Endothelial cell of hepatic sinusoid (primary cell): ENCODE measurements at regions not wholly inside any gene's neighbourhood (a gene's known extent, or its start where the extent isn't known, plus 50 kb on each side); places are given as distances from the start of the nearest gene placed in this dataset.

ENCODE experiments used
- in situ Hi-C: cut with HindIII; loops from 2 replicates; pipeline ENCODE4 v1.10.0; 2017; ENCODE audit warnings: low sequenced_read_pairs

DNA sequence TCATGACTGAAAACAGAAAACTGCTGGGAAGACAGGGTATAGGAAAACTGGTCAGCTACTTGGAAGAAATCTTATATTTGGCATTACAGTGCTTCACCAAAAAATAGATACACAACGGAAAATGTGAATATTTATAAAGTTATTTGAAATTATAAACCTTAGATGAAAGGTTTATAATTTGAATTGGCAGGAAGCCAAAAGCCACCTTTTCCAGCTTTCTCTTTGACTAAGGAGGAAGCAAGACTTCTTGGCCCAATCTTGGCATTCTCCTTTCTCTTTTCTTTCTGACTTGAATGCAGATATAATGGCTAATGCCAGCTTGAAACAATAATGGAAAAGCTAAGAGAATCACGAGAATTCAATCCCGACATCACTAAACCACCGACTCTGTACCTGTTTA, 196.5 kb upstream of the PIK3C3 start:
- in situ Hi-C loops = no loop called here

- in situ Hi-C loops = no loop called here
These were observed 198.9 kb upstream of the PIK3C3 start for GRCh38 chr18:41756141-41756540.

- in situ Hi-C loops = no loop called here
These were observed 200.7 kb upstream of the PIK3C3 start for GRCh38 chr18:41754332-41754731.

DNA sequence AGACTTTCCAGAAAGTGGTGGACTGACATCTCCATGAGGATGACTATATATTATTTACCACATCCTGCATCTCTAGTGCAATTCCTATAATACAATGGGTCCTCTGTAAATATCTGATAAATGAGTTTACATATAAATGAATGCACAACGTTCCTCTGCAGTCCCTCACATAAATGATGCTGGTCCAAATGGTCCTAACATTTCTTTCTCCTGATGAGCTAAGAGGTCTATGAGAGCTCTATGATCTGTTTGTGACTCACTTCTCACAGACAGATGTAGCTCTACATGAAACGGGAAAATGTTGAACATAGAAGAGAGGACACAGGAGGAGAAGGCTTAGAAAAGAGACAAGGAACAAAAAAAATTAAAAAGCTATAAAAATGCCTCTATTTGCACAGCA, 201.2 kb upstream of the PIK3C3 start:
- in situ Hi-C loops = no loop called here

DNA sequence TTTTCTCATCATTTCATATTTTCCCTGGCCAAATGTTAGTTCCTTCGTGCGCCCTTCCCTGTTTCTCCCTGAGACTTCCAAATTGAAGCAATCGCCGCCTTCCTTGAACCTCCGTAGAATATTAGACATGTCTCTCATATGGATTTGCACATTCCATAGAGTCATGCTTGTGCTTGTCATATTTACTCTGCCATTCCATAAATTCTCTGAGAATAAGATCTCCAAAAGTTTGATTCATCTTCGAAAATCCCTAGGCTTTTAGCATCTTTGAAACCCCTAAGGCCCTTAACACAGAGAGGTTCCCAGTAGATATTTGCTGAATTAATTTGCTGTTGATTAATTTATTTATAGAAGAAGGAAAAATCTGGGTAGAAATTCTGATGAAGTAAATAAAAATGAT, 202.2 kb upstream of the PIK3C3 start:
- in situ Hi-C loops = no loop called here

- in situ Hi-C loops = no loop called here
These were observed 203.4 kb upstream of the PIK3C3 start for GRCh38 chr18:41751652-41752051.

GRCh38 chr18:41751161-41751560, 203.9 kb upstream of the PIK3C3 start:
- in situ Hi-C loops = no loop called here

DNA sequence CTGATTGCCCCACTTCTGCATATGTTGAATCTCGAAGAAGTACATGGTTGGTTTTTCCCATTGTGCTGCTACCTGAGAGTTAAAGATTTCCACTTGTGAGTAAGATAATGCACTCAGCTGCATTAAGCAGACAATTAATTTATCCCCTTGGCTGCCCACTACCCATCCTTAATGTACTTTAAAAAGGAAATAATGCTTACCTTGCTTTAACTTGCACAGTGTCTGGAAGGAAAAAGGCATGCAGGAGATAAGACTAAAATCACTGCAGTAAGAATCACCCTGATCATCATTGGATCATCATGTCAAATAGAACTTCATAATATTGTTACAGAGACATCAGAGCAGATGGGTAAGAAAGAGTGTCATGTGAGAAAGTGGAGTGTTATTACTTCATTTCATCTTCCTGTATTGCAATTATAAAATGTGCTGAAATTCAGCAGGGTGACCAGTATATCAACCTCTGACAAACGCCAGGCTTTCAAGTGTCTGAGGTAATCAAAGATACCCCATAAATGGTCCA, 207.3 kb upstream of the PIK3C3 start:
- in situ Hi-C loops = no loop called here

- in situ Hi-C loops = no loop called here
These were observed 209.6 kb upstream of the PIK3C3 start for GRCh38 chr18:41745166-41746049.

DNA sequence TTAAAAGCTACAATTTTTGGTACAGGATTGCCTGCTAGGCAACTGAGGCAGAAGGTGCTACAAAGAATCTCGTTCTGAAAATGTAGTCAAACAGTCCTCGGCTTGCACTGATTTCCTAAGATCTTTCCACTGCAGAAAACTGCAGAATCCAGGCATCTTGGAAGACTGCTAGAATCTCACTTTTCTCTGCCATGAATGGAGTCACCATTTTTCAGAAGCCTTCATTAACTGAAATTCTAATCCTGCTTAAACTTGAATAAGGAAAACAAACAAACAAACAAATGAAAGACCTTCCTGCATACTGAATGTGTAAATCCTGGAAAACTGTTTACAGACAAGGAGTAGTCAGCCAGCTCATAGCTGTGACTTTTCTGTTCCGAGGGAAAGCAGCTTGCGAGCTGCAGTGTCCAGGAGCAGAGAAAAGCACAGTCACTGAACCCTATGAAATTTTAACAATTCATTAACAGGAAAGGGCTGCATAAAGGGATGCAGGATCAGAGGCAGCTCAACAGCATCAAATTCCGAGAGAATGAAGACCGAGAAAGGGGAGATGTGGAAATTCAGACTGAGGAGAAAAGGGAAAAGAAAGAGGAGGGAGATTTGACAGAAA, 210.5 kb upstream of the PIK3C3 start:
- in situ Hi-C loops = no loop called here

- in situ Hi-C loops = no loop called here
These were observed 217.8 kb upstream of the PIK3C3 start for GRCh38 chr18:41737218-41737617.

DNA sequence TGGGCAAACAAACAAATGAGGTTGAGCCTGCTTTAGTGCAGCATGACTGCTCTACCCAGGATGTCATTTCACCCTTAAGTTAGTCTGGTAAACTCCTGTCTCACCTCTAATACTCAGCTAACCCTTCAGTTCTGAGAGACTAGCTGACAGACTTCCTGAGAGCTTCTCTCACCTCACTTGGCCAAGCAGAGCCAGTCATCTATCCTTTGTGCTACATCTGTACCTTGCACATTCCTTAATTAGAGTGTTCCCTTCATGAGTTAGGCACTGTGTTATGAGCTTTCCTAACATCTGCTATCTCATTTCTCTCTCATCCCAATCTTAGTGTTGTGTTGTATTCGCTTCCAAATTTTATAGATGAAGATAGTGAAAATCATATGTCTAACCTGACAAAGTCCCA, 220.1 kb upstream of the PIK3C3 start:
- in situ Hi-C loops = no loop called here

DNA sequence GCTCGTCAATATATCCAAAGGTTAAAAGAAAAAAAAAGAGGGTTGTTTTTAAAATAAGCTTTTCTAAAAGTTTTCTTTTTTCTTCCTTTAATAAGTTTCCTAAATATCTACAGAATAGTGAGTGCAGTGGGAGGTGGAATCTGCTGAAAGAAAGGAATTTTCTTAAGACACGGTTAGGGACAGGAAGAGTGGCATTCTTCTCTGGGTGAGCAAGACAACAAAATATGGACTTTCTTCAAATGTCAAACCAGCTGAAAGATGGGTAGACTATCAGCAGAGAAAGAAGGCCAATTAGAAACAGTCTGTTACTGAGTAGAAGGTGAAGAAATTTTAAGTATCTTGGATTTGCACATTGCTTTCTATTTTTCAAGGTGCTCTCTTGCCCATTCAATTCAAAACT, 222.7 kb upstream of the PIK3C3 start:
- in situ Hi-C loops = no loop called here

- in situ Hi-C loops = no loop called here
These were observed 223.2 kb upstream of the PIK3C3 start for GRCh38 chr18:41731884-41732283.

DNA sequence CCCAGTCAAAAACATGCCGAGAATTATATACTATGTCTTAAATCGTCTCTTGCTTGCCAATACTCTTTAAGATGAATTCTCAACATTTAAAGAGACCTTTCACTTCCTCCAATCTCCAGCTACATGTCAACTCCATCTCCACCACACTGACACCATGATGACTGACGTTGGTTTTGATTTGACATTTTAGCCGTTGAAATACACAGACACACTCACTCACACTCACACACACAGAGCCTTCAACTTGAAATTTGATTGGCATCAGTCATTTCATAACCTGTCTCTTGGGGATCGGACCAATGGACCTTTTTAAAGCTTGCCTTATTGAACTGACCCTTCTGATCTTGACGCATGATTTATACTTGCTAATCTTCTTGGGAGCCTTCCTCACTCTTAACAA, 230.8 kb upstream of the PIK3C3 start:
- in situ Hi-C loops = no loop called here

DNA sequence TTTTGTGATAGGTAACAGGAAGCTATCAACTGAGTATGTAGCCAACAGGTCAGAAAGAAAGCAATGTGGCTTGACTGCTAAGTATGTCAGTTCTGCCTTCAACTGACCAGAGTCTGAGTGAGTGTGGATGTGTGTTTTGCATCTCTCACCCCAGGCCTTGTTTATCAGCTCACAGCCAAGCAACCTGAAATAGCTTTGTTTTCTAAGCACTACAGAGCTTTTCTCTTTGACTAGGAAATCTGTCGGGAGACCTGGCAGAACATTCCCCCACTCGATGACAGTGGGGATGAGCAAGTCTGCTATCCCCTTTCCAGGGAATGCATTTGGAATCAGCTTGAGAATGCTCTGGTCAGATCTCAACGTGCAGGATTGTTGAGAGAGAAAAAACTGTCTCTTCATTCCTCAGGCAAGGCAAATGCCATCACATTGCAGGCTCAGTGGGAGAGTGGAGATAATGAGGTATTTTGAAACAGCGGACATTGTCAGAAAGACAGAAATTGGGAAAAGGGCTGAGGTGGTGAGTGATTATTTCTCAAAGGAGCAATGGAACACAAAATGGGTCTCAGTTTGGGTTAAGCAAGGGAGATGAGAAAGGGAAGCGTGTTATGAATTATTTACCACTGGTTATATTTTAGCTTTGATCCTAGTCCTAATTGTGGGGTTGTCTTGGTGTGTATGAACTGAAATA, 233.8 kb upstream of the PIK3C3 start:
- in situ Hi-C loops = no loop called here

DNA sequence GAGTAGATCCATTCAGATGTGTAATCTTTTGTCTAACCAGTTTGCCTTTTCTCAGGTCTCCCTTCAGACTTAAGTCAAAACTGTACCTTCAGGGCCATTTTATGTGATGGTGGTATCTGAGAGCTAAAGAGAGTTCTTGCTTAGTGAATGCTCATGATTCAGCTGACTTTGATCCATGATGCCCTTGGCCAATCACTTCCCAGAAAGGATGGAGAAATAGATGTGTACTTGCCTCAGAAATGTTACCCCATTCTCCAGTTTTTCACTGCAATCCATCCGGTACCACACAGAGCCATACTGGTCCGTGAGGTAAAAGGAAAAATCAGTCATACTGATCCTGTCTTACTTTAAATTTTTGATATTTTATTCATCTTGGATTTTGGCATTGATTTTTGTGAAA, 234.8 kb upstream of the PIK3C3 start:
- in situ Hi-C loops = no loop called here

DNA sequence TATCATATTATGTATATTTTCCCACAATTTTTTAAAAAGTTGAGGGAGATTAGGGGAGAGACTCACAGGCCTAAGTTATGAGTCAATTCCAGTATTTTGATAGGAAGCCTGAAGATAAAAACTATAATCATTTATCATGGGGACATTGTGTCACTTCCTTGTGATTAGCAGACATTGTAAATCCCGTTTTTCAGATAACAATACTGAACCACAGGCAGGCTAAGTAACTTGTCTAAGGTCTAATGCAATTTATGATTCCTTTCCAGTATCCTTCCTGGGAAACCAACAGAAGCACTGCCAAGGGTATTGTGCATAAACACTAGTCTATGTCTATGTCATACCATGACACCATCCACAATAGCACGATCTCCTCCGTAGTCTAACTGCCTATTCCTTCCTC, 235.2 kb upstream of the PIK3C3 start:
- in situ Hi-C loops = no loop called here

GRCh38 chr18:41714872-41715271, 240.2 kb upstream of the PIK3C3 start:
- in situ Hi-C loops = no loop called here

GRCh38 chr18:41713969-41714825, 240.8 kb upstream of the PIK3C3 start:
- in situ Hi-C loops = no loop called here

GRCh38 chr18:41706301-41706700, 248.7 kb upstream of the PIK3C3 start:
- in situ Hi-C loops = no loop called here
